ENCODE measurements at regions not wholly inside any gene's neighbourhood (a gene's known extent, or its start where the extent isn't known, plus 50 kb on each side); places are given as distances from the start of the nearest gene placed in this dataset.

- no peaks in the 10 kb centered on the region for H3K9me3 ChIP-seq
- no peak for DNase-seq
- H3K27me3 ChIP-seq = no peaks in the 10 kb centered on the region
- H3K4me1 ChIP-seq = no peaks in the 10 kb centered on the region
- TF ChIP-seq CTCF (IDR thresholded peaks at IDR 0.05) = no peak
- no peak overlapping the region for H3K4me3 ChIP-seq
- no peaks in the 10 kb centered on the region for H3K36me3 ChIP-seq
- no peak overlapping the region for H3K27ac ChIP-seq
- intact Hi-C loops (cut with DNase I; ENCODE audit: low total_unique reads) = no loop called here
Measured at GRCh38 chr4:87745064-87745807, 54.1 kb upstream of the IBSP start.

GRCh38 chr4:87746001-87746400 lies 53.4 kb upstream of the IBSP start:
- no peaks in the 10 kb centered on the region for H3K27me3 ChIP-seq
- intact Hi-C loops (cut with DNase I; ENCODE audit: low total_unique reads) = no loop called here
- TF ChIP-seq CTCF (IDR thresholded peaks at IDR 0.05) = no peak
- no peak overlapping the region for H3K27ac ChIP-seq
- no peaks in the 10 kb centered on the region for H3K36me3 ChIP-seq
- DNase-seq = no peak
- H3K4me1 ChIP-seq = no peaks in the 10 kb centered on the region
- H3K9me3 ChIP-seq = no peaks in the 10 kb centered on the region
- H3K4me3 ChIP-seq = no peak overlapping the region
